Testis (tissue), 2 donors: ENCODE measurements at regions not wholly inside any gene's neighbourhood (a gene's known extent, or its start where the extent isn't known, plus 50 kb on each side); places are given as distances from the start of the nearest gene placed in this dataset.

Experiments used
- DNase-seq: peaks from one replicate; pipeline ENCODE4 v3.0.0-alpha.2; 2019
- H3K27ac ChIP-seq, 2 donors: fragments of 200-600 bp; sonication (generic); one replicate each; pipeline ENCODE4 v1.5.1; 2019
- H3K27me3 ChIP-seq: fragments of 200-600 bp; sonication (generic); one replicate; pipeline ENCODE4 v1.5.1; 2019
- H3K36me3 ChIP-seq: fragments of 200-600 bp; sonication (generic); one replicate; pipeline ENCODE4 v1.5.1; 2017; ENCODE audit warnings: low read depth; ENCODE audit errors: missing control alignments
- H3K4me1 ChIP-seq: fragments of 200-600 bp; sonication (generic); one replicate; pipeline ENCODE4 v1.5.1; 2019
- H3K4me3 ChIP-seq, 2 donors: fragments of 200-600 bp; sonication (generic); one replicate each; pipeline ENCODE4 v1.5.1; 2017 to 2019
- H3K9me3 ChIP-seq: fragments of 200-600 bp; sonication (generic); one replicate; pipeline ENCODE4 v1.5.1; 2017
- CTCF ChIP-seq, 3 experiments: fragments of 450-650 bp in 2 of 3; fragments of 200-600 bp in 1 of 3; sonication (generic) in 1 of 3; IDR thresholded peaks; one replicate each; pipeline ENCODE4 v1.5.1; 2016 to 2019; ENCODE audit warnings: antibody characterized with exemption in 3 of 3, mild to moderate bottlenecking in 2 of 3, moderate library complexity in 1 of 3
- POLR2A ChIP-seq: fragments of 450-650 bp; IDR thresholded peaks from one replicate; pipeline ENCODE4 v1.6.1; 2017; ENCODE audit warnings: antibody characterized with exemption, mild to moderate bottlenecking, moderate library complexity
- WGBS, 2 donors: methylation state at CpG; one replicate each; pipeline ENCODE4 v1.1.5; 2018; 5-methylcytosine and 5-hydroxymethylcytosine counted together
- intact Hi-C: fragments of 100-400 bp; cut with DNase I; formaldehyde crosslinking; loops from one replicate; pipeline ENCODE4 v1.15.1; 2023; ENCODE audit warnings: low total_unique reads

DNA sequence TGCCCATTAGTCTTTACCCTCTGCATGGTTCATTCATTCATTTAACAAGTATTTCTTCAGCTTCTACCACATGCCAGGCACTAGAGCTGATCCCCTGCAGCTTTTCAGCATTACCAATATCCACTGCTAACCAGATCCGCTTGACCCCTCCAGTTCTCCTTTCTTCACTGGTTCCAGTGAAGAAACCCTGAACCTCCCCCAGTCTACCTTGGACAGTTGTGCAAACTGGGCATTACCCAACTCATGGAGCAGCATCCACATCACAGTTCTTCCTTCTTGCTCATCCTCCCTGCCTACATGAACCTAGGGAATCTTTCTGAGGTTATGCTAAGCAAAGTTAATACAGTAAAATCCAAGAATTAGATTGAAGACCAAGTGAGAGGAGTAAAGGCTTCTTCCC, 78.7 kb upstream of the SERP2 start:
- DNase-seq, result no peak
- Histone ChIP-seq H3K36me3 (no peaks in the 10 kb centered on the region), H3K27ac (no peak overlapping the region), H3K27me3 (no peaks in the 10 kb centered on the region), H3K9me3 (no peaks in the 10 kb centered on the region), H3K4me1 (no peaks in the 10 kb centered on the region), H3K4me3 (no peak overlapping the region)
- intact Hi-C loops, result no loop called here
- TF ChIP-seq CTCF (IDR thresholded peaks at IDR 0.05) (no peak), POLR2A (no peak)
- 96 to 97% methylated on average over 1 of the region's 1 CpG for WGBS, 2 donors

GRCh38 chr13:44296856-44297255, 76.8 kb upstream of the SERP2 start:
- Histone ChIP-seq H3K9me3 (no peaks in the 10 kb centered on the region), H3K4me1 (no peaks in the 10 kb centered on the region), H3K27ac (no peak overlapping the region), H3K36me3 (no peaks in the 10 kb centered on the region), H3K4me3 (no peak overlapping the region), H3K27me3 (no peaks in the 10 kb centered on the region)
- intact Hi-C loops, result no loop called here
- no peak for DNase-seq
- 81 to 88% methylated on average over 5 of the region's 5 CpGs for WGBS, 2 donors
- TF ChIP-seq POLR2A, result no peak
- no peak for TF ChIP-seq CTCF (IDR thresholded peaks at IDR 0.05)

DNA sequence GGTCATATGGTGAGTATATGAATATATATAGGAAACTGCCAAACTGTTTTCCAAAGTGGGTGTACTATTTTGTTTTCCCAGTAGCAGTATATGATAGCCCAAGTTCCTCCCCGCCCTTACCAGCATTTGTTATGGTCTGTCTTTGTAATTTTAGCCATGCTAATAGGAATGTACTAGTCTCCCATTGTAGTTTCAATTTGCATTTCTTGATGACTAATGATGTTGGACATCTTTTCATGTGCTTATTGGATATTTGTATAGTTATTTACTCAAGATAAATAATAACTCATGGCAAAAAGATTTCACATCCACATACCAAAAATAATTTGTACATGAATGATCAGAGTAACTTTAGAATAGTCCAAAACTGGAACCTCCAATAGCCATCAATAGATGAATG, 75.3 kb upstream of the SERP2 start:
- TF ChIP-seq CTCF (IDR thresholded peaks at IDR 0.05), result no peak
- TF ChIP-seq POLR2A, result no peak
- DNase-seq, result no peak
- no peaks in the 10 kb centered on the region for H3K4me1 ChIP-seq
- H3K9me3 ChIP-seq, result no peaks in the 10 kb centered on the region
- intact Hi-C loops, result no loop called here
- no peak overlapping the region for H3K27ac ChIP-seq
- no peak overlapping the region for H3K4me3 ChIP-seq
- H3K27me3 ChIP-seq, result no peaks in the 10 kb centered on the region
- H3K36me3 ChIP-seq, result no peaks in the 10 kb centered on the region
- 94 to 100% methylated on average over 1 of the region's 1 CpG for WGBS, 2 donors

GRCh38 chr13:44299152-44299943, 74.3 kb upstream of the SERP2 start:
- 80% methylated on average over 5 of the region's 5 CpGs for WGBS, 2 donors
- no peaks in the 10 kb centered on the region for H3K27me3 ChIP-seq
- no peaks in the 10 kb centered on the region for H3K9me3 ChIP-seq
- H3K4me3 ChIP-seq, result no peak overlapping the region
- no peaks in the 10 kb centered on the region for H3K36me3 ChIP-seq
- TF ChIP-seq CTCF (IDR thresholded peaks at IDR 0.05) (no peak), POLR2A (no peak)
- intact Hi-C loops, result no loop called here
- no peak for DNase-seq
- no peak overlapping the region for H3K27ac ChIP-seq
- H3K4me1 ChIP-seq, result peaks cover 4% of the 10 kb centered on the region
